Mammary epithelial cell (primary cell): ENCODE measurements at regions not wholly inside any gene's neighbourhood (a gene's known extent, or its start where the extent isn't known, plus 50 kb on each side); places are given as distances from the start of the nearest gene placed in this dataset.

ENCODE experiments used
- CTCF ChIP-seq, 2 donors: IDR thresholded peaks in 1 of 2; conservative IDR thresholded peaks in 1 of 2; 2 replicates each; pipeline ENCODE4 v1.5.1; 2011 to 2012; ENCODE audit warnings: inconsistent platforms in 2 of 2, low read length in 2 of 2, mild to moderate bottlenecking in 2 of 2, control low read depth in 1 of 2, low read depth in 1 of 2; ENCODE audit not compliant: insufficient read depth in 1 of 2; ENCODE audit errors: extremely low read depth in 1 of 2
- EZH2 ChIP-seq: IDR thresholded peaks from 2 replicates; pipeline ENCODE4 v1.6.1; 2012; ENCODE audit warnings: low read length, inconsistent platforms, borderline replicate concordance

GRCh38 chr2:129813404-129813803 is 166.1 kb upstream of the RAB6C start:
- TF ChIP-seq CTCF (conservative IDR thresholded peaks at IDR 0.05 in 1 of 2, IDR thresholded peaks at IDR 0.05 in 1 of 2; ENCODE audit: extremely low read depth in 1 of 2, insufficient read depth in 1 of 2, low read depth in 1 of 2, low read length in 2 of 2) (peak; percentile 16 to 35), EZH2 (no peak)
